HG03378 (cell line): ENCODE measurements at regions not wholly inside any gene's neighbourhood (a gene's known extent, or its start where the extent isn't known, plus 50 kb on each side); places are given as distances from the start of the nearest gene placed in this dataset.
"Not testable (repeated sequence)": the region's sequence is repeated elsewhere in the genome, so short reads cannot be mapped to it uniquely, and the experiment has no call there.

Experiments used
- ATAC-seq: cut with Tn5 transposase; IDR thresholded peaks from one replicate; pipeline ENCODE4 v1.9.1; 2021; ENCODE audit warnings: mild to moderate bottlenecking, moderate library complexity; ENCODE audit not compliant: unreplicated experiment

GRCh38 chr4:29117231-29117722, 1602.9 kb upstream of the PCDH7 start:
- ATAC-seq, result not testable (repeated sequence)

- ATAC-seq, result no peak
Observed at GRCh38 chr4:29121586-29121985, 1598.6 kb upstream of the PCDH7 start.

GRCh38 chr4:29128810-29129209, 1591.4 kb upstream of the PCDH7 start:
- no peak for ATAC-seq

GRCh38 chr4:29131304-29131703, 1588.9 kb upstream of the PCDH7 start:
- no peak for ATAC-seq

- no peak for ATAC-seq
Observed at GRCh38 chr4:29142708-29143107, 1577.5 kb upstream of the PCDH7 start.

- no peak for ATAC-seq
Observed at GRCh38 chr4:29151584-29151983, 1568.6 kb upstream of the PCDH7 start.

- ATAC-seq, result no peak
Observed at GRCh38 chr4:29153642-29154041, 1566.5 kb upstream of the PCDH7 start.

GRCh38 chr4:29175291-29175690, 1544.9 kb upstream of the PCDH7 start:
- ATAC-seq, result no peak

GRCh38 chr4:29199025-29199424, 1521.1 kb upstream of the PCDH7 start:
- no peak for ATAC-seq

GRCh38 chr4:29199485-29199884, 1520.7 kb upstream of the PCDH7 start:
- no peak for ATAC-seq

- no peak for ATAC-seq
Observed at GRCh38 chr4:29213020-29213419, 1507.1 kb upstream of the PCDH7 start.

- ATAC-seq, result no peak
Observed at GRCh38 chr4:29220761-29221160, 1499.4 kb upstream of the PCDH7 start.

GRCh38 chr4:29224911-29225310, 1495.3 kb upstream of the PCDH7 start:
- no peak for ATAC-seq

GRCh38 chr4:29240641-29241040, 1479.5 kb upstream of the PCDH7 start:
- ATAC-seq, result no peak

- ATAC-seq, result no peak
Observed at GRCh38 chr4:29243054-29243453, 1477.1 kb upstream of the PCDH7 start.

- no peak for ATAC-seq
Observed at GRCh38 chr4:29243851-29244250, 1476.3 kb upstream of the PCDH7 start.

GRCh38 chr4:29259556-29259955, 1460.6 kb upstream of the PCDH7 start:
- ATAC-seq, result no peak

- no peak for ATAC-seq
Observed at GRCh38 chr4:29262986-29263385, 1457.2 kb upstream of the PCDH7 start.

GRCh38 chr4:29276150-29276549, 1444.0 kb upstream of the PCDH7 start:
- ATAC-seq, result no peak

- ATAC-seq, result no peak
Observed at GRCh38 chr4:29277381-29277780, 1442.8 kb upstream of the PCDH7 start.

- ATAC-seq, result no peak
Observed at GRCh38 chr4:29278585-29278984, 1441.6 kb upstream of the PCDH7 start.

- ATAC-seq, result no peak
Observed at GRCh38 chr4:29289118-29289517, 1431.1 kb upstream of the PCDH7 start.

- ATAC-seq, result no peak
Observed at GRCh38 chr4:29295280-29295679, 1424.9 kb upstream of the PCDH7 start.

- no peak for ATAC-seq
Observed at GRCh38 chr4:29304595-29304994, 1415.6 kb upstream of the PCDH7 start.
